Type B pancreatic cell (in vitro differentiated cells): ENCODE measurements at regions not wholly inside any gene's neighbourhood (a gene's known extent, or its start where the extent isn't known, plus 50 kb on each side); places are given as distances from the start of the nearest gene placed in this dataset.

Experiments
- DNase-seq: peaks from one replicate; pipeline ENCODE4 v3.0.0; 2021; ENCODE audit warnings: mixed read lengths; ENCODE audit not compliant: unreplicated experiment; ENCODE audit errors: extremely low spot score
- H3K27ac Mint-ChIP-seq: 2 replicates; pipeline ENCODE4 v1.8.0; 2021; ENCODE audit warnings: mild to moderate bottlenecking, mixed read lengths
- H3K27me3 Mint-ChIP-seq: 2 replicates; pipeline ENCODE4 v1.8.0; 2021; ENCODE audit warnings: mixed read lengths
- H3K36me3 Mint-ChIP-seq: 2 replicates; pipeline ENCODE4 v1.8.0; 2021; ENCODE audit warnings: mixed read lengths
- H3K4me1 Mint-ChIP-seq: one replicate; pipeline ENCODE4 v1.8.0; 2021; ENCODE audit warnings: mixed read lengths; ENCODE audit not compliant: unreplicated experiment
- H3K4me3 Mint-ChIP-seq: 2 replicates; pipeline ENCODE4 v1.8.0; 2021; ENCODE audit warnings: mild to moderate bottlenecking, mixed read lengths
- H3K9me3 Mint-ChIP-seq: 2 replicates; pipeline ENCODE4 v1.8.0; 2021; ENCODE audit warnings: mixed read lengths
- TF ChIP-seq, protein P1 (sequence below): fragments of 200-600 bp; sonication (generic); conservative IDR thresholded peaks from 2 replicates; pipeline ENCODE4 v1.5.0; 2021; ENCODE audit warnings: antibody characterized with exemption, mild to moderate bottlenecking

DNA sequence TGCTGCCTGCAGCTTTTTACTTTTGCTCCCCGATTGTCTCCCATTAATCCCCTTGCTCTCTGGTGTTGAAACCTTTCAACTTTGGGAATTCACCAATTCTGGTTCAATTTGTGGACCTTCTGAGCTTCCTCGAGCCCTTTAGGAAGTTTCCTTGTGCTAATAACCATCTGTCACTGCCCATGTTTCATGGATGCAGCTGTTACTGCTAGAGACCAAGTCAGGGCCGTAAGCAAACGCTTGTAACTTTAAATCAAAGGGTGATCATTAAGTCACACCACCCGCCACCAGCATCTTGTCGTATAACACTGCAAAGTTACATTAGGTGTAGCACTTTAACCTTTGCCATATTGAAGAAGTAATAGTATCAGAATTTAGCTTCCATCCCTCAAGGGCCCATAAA lies 268.3 kb upstream of the SASH1 start:
- H3K36me3 Mint-ChIP-seq = no peaks in the 10 kb centered on the region
- H3K4me1 Mint-ChIP-seq = peaks cover 9% of the 10 kb centered on the region
- H3K27me3 Mint-ChIP-seq = peaks cover 3% of the 10 kb centered on the region
- H3K9me3 Mint-ChIP-seq = peaks cover under 1% of the 10 kb centered on the region
- H3K4me3 Mint-ChIP-seq = no peak overlapping the region
- TF ChIP-seq, protein P1, sequence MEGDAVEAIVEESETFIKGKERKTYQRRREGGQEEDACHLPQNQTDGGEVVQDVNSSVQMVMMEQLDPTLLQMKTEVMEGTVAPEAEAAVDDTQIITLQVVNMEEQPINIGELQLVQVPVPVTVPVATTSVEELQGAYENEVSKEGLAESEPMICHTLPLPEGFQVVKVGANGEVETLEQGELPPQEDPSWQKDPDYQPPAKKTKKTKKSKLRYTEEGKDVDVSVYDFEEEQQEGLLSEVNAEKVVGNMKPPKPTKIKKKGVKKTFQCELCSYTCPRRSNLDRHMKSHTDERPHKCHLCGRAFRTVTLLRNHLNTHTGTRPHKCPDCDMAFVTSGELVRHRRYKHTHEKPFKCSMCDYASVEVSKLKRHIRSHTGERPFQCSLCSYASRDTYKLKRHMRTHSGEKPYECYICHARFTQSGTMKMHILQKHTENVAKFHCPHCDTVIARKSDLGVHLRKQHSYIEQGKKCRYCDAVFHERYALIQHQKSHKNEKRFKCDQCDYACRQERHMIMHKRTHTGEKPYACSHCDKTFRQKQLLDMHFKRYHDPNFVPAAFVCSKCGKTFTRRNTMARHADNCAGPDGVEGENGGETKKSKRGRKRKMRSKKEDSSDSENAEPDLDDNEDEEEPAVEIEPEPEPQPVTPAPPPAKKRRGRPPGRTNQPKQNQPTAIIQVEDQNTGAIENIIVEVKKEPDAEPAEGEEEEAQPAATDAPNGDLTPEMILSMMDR = no peak
- no peak for DNase-seq
- no peak overlapping the region for H3K27ac Mint-ChIP-seq

DNA sequence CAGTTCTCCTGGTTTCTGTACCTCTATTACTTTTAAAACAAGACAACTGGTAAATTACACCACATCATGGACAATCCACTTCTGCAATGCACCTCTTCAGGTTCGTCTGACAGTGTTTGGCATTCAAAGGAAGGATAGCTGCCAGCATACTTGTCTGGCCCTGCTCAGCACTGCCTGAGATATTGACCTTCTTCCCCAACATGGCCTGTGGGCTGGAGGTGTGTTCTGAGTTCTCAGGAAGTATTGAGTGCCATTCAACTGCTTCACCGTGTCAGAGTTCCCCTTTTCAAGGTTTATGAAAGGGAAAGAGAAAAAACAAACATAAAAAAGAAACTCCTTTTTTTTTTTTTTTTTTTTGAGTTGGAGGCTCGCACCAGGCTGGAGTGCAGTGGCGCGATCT lies 267.9 kb upstream of the SASH1 start:
- H3K4me1 Mint-ChIP-seq = peaks cover 7% of the 10 kb centered on the region
- TF ChIP-seq, protein P1 = no peak
- H3K9me3 Mint-ChIP-seq = no peaks in the 10 kb centered on the region
- no peak overlapping the region for H3K27ac Mint-ChIP-seq
- H3K27me3 Mint-ChIP-seq = peaks cover 4% of the 10 kb centered on the region
- H3K36me3 Mint-ChIP-seq = no peaks in the 10 kb centered on the region
- DNase-seq = no peak
- H3K4me3 Mint-ChIP-seq = no peak overlapping the region

DNA sequence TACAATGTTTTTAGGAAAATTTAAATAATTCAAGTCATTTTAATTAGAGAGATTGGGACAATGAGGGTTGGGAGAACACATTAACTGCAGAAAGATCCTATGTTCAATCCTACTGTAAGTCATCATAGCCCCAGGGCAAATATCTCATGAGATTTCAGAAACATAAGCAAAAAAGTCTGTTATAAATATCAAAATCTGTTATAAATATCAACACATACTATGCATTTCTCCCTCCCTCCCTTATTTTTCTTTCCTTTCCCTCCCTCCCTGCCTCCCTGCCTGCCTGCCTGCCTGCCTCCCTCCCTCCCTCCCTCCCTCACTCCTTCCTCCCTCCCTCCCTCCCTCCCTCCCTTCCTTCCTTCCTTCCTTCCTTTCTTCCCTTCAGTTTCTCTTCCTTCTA lies 267.3 kb upstream of the SASH1 start:
- Mint-ChIP-seq H3K4me1 (peaks cover 7% of the 10 kb centered on the region), H3K27ac (no peak overlapping the region), H3K27me3 (peaks cover 4% of the 10 kb centered on the region), H3K4me3 (no peak overlapping the region), H3K9me3 (no peaks in the 10 kb centered on the region), H3K36me3 (no peaks in the 10 kb centered on the region)
- no peak for DNase-seq
- TF ChIP-seq, protein P1 = no peak

DNA sequence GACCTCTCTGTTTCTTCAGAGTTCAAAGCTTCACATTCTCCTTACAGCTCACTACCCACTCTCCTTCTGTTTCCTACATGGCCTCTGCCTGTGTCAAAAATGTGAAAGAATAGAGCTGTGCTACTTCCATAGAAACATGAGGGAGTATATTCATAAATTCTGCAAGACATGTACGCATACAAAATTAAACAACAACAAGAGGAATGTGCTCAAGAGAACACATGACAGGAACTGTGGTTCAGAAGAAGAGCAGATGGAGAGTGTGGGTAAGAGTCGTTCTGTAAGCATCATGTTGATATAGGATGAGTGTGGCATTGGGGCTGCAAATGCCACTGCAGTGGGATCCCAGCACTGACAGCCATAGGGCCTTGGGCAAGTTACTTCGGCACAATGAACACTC lies 266.6 kb upstream of the SASH1 start:
- no peak overlapping the region for H3K27ac Mint-ChIP-seq
- no peaks in the 10 kb centered on the region for H3K9me3 Mint-ChIP-seq
- H3K27me3 Mint-ChIP-seq = peaks cover 4% of the 10 kb centered on the region
- TF ChIP-seq, protein P1 = no peak
- H3K4me3 Mint-ChIP-seq = no peak overlapping the region
- peaks cover 7% of the 10 kb centered on the region for H3K4me1 Mint-ChIP-seq
- no peak for DNase-seq
- no peaks in the 10 kb centered on the region for H3K36me3 Mint-ChIP-seq

DNA sequence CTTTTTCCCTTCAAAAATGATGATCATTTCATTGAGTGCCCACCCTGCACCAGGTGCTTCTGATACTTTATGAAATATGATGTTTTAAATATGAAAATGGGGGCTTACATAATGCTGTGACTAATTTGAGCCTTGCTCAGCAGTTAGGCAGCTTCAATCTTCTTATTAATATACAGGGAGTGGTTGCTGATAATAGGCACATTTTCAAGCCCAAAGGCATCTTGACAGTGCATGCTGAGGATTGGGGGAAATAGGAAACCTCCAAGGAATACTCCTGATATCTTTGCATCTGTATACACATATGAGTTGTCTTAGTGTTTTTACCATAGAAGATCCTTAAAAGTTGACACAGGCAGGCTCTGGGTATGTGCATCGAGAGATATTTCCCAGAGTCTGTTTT lies 262.3 kb upstream of the SASH1 start:
- TF ChIP-seq, protein P1 = no peak
- peaks cover 4% of the 10 kb centered on the region for H3K27me3 Mint-ChIP-seq
- H3K9me3 Mint-ChIP-seq = peaks cover 5% of the 10 kb centered on the region
- H3K4me3 Mint-ChIP-seq = no peak overlapping the region
- peaks cover 10% of the 10 kb centered on the region for H3K4me1 Mint-ChIP-seq
- H3K36me3 Mint-ChIP-seq = no peaks in the 10 kb centered on the region
- DNase-seq = no peak
- H3K27ac Mint-ChIP-seq = no peak overlapping the region

DNA sequence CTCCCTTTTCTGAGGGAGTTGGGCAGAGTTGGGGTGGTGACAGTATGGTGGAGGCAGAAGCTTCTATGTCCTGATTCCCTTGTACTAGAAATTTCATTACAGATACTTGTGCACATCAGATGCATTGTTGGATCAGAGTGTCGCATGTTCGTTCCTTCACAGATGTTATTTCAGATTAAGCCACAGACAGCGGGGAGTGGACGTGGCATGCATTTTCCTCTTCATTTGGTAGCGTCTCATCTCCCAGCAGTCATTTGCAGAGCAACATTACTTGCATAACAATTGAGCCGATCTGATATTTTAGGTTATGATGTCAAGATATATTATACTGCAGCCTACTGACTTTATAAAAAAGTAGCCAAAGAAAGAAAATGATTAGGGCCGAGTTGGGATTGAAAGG lies 261.6 kb upstream of the SASH1 start:
- no peak overlapping the region for H3K4me3 Mint-ChIP-seq
- peaks cover 4% of the 10 kb centered on the region for H3K27me3 Mint-ChIP-seq
- no peaks in the 10 kb centered on the region for H3K36me3 Mint-ChIP-seq
- peaks cover 14% of the 10 kb centered on the region for H3K4me1 Mint-ChIP-seq
- H3K27ac Mint-ChIP-seq = no peak overlapping the region
- TF ChIP-seq, protein P1 = no peak
- DNase-seq = no peak
- peaks cover 5% of the 10 kb centered on the region for H3K9me3 Mint-ChIP-seq
